ENCODE measurements at regions not wholly inside any gene's neighbourhood (a gene's known extent, or its start where the extent isn't known, plus 50 kb on each side); places are given as distances from the start of the nearest gene placed in this dataset.

DNA sequence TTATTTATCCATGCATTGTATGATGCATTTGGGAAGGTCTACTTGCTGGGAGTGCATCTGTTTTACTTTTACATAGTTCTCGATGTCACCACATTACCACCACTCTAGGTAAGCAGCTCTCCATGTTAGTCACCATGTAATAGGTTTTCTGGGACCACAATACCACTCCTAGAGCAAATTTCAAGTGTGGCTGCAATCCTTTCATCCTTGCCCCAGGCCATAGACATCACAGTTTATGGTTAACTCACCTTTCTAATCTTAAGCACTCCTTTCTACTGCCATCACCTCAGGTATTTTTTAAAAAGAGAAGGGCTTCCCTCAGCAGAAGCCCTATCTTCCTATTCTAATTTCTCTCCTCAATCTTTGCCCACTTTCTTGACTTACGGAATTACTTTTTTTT lies 354.1 kb downstream of the PLK2 start:
- no peak overlapping the region for H2AFZ ChIP-seq (ENCODE audit: low read depth, low read length)
- no peak overlapping the region for H3K9ac ChIP-seq (ENCODE audit: low read length)
- no peaks in the 10 kb centered on the region for H4K20me1 ChIP-seq (ENCODE audit: insufficient read depth, low read length)
- no peak overlapping the region for H3K4me3 ChIP-seq (ENCODE audit: insufficient read depth, low read depth, low read length)
- no peak overlapping the region for H3K27ac Mint-ChIP-seq (ENCODE audit: unreplicated experiment)
- no peak for TF ChIP-seq EZH2 (IDR thresholded peaks at IDR 0.05; ENCODE audit: insufficient read depth, low read length)
- TF ChIP-seq CTCF (IDR thresholded peaks at IDR 0.05; ENCODE audit: insufficient read depth, low read depth, low read length), result no peak
- H3K27ac ChIP-seq (ENCODE audit: low read depth, low read length), result no peak overlapping the region
- H3K4me2 ChIP-seq (ENCODE audit: low read length), result no peak overlapping the region
- no peak overlapping the region for H3K4me3 Mint-ChIP-seq (ENCODE audit: unreplicated experiment)
- no peak for FAIRE-seq
- H3K27me3 Mint-ChIP-seq (ENCODE audit: low read depth, unreplicated experiment), result no peaks in the 10 kb centered on the region
- H3K36me3 ChIP-seq (ENCODE audit: insufficient read depth, low read length), result no peaks in the 10 kb centered on the region
- no peaks in the 10 kb centered on the region for H3K9me3 ChIP-seq (ENCODE audit: insufficient read depth, low read depth, low read length)
- no peaks in the 10 kb centered on the region for H3K27me3 ChIP-seq (ENCODE audit: insufficient read depth, low read length)
- peaks cover 13% of the 10 kb centered on the region for H3K9me3 Mint-ChIP-seq (ENCODE audit: unreplicated experiment)
- no peaks in the 10 kb centered on the region for H3K36me3 Mint-ChIP-seq (ENCODE audit: low read depth, unreplicated experiment)
- no peak for DNase-seq (ENCODE audit: low read depth)
- peaks cover 5% of the 10 kb centered on the region for H3K4me1 Mint-ChIP-seq (ENCODE audit: low read depth, unreplicated experiment)
- no peaks in the 10 kb centered on the region for H3K79me2 ChIP-seq (ENCODE audit: insufficient read depth, low read length)
- H3K4me1 ChIP-seq (ENCODE audit: insufficient read depth, low read length), result no peaks in the 10 kb centered on the region

DNA sequence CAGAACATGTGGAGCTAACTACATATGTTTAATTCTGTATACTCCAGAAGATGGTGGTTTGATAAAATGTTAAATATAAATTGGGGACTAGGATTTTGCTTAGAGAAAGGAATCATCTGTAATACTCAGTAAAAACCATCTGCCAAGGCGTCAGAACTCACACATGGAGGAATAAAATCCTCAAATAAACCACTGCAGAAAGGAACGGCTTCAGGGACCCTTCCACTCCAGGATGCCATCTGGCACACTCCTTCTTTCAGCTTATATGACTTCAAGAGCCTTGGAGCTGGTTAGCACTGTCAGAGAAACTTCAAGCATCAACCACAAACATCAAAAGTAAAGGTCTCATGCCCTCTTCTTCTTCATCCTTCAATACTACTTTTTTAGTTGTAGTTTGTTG lies 360.6 kb downstream of the PLK2 start:
- FAIRE-seq, result no peak
- TF ChIP-seq EZH2 (IDR thresholded peaks at IDR 0.05; ENCODE audit: insufficient read depth, low read length) (no peak), CTCF (IDR thresholded peaks at IDR 0.05; ENCODE audit: insufficient read depth, low read depth, low read length) (no peak)
- DNase-seq (ENCODE audit: low read depth), result no peak
- Mint-ChIP-seq H3K27me3 (ENCODE audit: low read depth, unreplicated experiment) (no peaks in the 10 kb centered on the region), H3K36me3 (ENCODE audit: low read depth, unreplicated experiment) (no peaks in the 10 kb centered on the region), H3K9me3 (ENCODE audit: unreplicated experiment) (peaks cover 10% of the 10 kb centered on the region), H3K4me1 (ENCODE audit: low read depth, unreplicated experiment) (no peaks in the 10 kb centered on the region), H3K4me3 (ENCODE audit: unreplicated experiment) (no peak overlapping the region), H3K27ac (ENCODE audit: unreplicated experiment) (no peak overlapping the region)
- H3K4me2 ChIP-seq (ENCODE audit: low read length), result no peak overlapping the region
- no peak overlapping the region for H3K9ac ChIP-seq (ENCODE audit: low read length)
- H3K36me3 ChIP-seq (ENCODE audit: insufficient read depth, low read length), result no peaks in the 10 kb centered on the region
- no peak overlapping the region for H2AFZ ChIP-seq (ENCODE audit: low read depth, low read length)
- H4K20me1 ChIP-seq (ENCODE audit: insufficient read depth, low read length), result no peaks in the 10 kb centered on the region
- no peak overlapping the region for H3K27ac ChIP-seq (ENCODE audit: low read depth, low read length)
- no peaks in the 10 kb centered on the region for H3K79me2 ChIP-seq (ENCODE audit: insufficient read depth, low read length)
- no peaks in the 10 kb centered on the region for H3K27me3 ChIP-seq (ENCODE audit: insufficient read depth, low read length)
- no peaks in the 10 kb centered on the region for H3K9me3 ChIP-seq (ENCODE audit: insufficient read depth, low read depth, low read length)
- H3K4me1 ChIP-seq (ENCODE audit: insufficient read depth, low read length), result no peaks in the 10 kb centered on the region
- H3K4me3 ChIP-seq (ENCODE audit: insufficient read depth, low read depth, low read length), result no peak overlapping the region

DNA sequence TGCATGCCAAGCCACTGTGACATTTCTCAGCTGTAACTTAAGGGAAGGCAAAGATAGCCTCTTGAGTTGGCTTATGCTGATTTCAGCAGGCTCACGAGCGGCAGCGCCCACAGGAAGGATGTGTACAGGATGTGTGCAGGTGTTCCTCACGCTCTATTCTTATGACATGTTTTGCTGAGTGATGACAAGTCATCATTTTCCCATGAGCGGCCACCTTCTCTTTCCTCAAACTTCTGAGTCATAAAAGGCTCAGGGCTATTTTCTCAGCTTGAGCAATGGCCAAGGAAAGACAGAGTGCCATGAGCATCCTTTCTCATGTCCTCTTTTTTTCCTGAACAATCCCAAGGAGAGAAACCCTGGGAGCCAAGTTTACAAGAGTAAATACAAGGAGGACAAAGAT lies 365.9 kb downstream of the PLK2 start:
- H3K9me3 Mint-ChIP-seq (ENCODE audit: unreplicated experiment), result no peaks in the 10 kb centered on the region
- Histone ChIP-seq H3K79me2 (ENCODE audit: insufficient read depth, low read length) (no peaks in the 10 kb centered on the region), H3K4me3 (ENCODE audit: insufficient read depth, low read depth, low read length) (no peak overlapping the region), H3K27ac (ENCODE audit: low read depth, low read length) (no peak overlapping the region), H3K36me3 (ENCODE audit: insufficient read depth, low read length) (no peaks in the 10 kb centered on the region), H3K4me1 (ENCODE audit: insufficient read depth, low read length) (no peaks in the 10 kb centered on the region), H3K9me3 (ENCODE audit: insufficient read depth, low read depth, low read length) (no peaks in the 10 kb centered on the region), H3K27me3 (ENCODE audit: insufficient read depth, low read length) (no peaks in the 10 kb centered on the region), H4K20me1 (ENCODE audit: insufficient read depth, low read length) (no peaks in the 10 kb centered on the region), H2AFZ (ENCODE audit: low read depth, low read length) (no peak overlapping the region), H3K9ac (ENCODE audit: low read length) (no peak overlapping the region), H3K4me2 (ENCODE audit: low read length) (no peak overlapping the region)
- FAIRE-seq (no peak), DNase-seq (ENCODE audit: low read depth) (no peak)
- TF ChIP-seq EZH2 (IDR thresholded peaks at IDR 0.05; ENCODE audit: insufficient read depth, low read length), result no peak
- no peak for TF ChIP-seq CTCF (IDR thresholded peaks at IDR 0.05; ENCODE audit: insufficient read depth, low read depth, low read length)
- H3K36me3 Mint-ChIP-seq (ENCODE audit: low read depth, unreplicated experiment), result no peaks in the 10 kb centered on the region
- H3K27ac Mint-ChIP-seq (ENCODE audit: unreplicated experiment), result no peak overlapping the region
- no peak overlapping the region for H3K4me3 Mint-ChIP-seq (ENCODE audit: unreplicated experiment)
- no peaks in the 10 kb centered on the region for H3K27me3 Mint-ChIP-seq (ENCODE audit: low read depth, unreplicated experiment)
- H3K4me1 Mint-ChIP-seq (ENCODE audit: low read depth, unreplicated experiment), result no peaks in the 10 kb centered on the region
